CD14-positive monocyte (primary cell): ENCODE measurements at regions not wholly inside any gene's neighbourhood (a gene's known extent, or its start where the extent isn't known, plus 50 kb on each side); places are given as distances from the start of the nearest gene placed in this dataset.

Experiments used
- DNase-seq, 3 donors: peaks; one replicate each; pipeline ENCODE4 v3.0.0-alpha.2; 2011 to 2022
- H2AFZ ChIP-seq: 2 replicates; pipeline ENCODE4 v1.6.0; 2012; ENCODE audit warnings: mild to moderate bottlenecking, low read depth, low read length, inconsistent platforms; ENCODE audit not compliant: insufficient read depth, poor library complexity, severe bottlenecking
- H3K27ac ChIP-seq, 2 donors: 1 replicate in 1 of 2; 2 replicates in 1 of 2; pipeline ENCODE4 v1.5.1; 2012 to 2013; ENCODE audit warnings: low read length in 2 of 2, control low read depth in 1 of 2, inconsistent platforms in 1 of 2, low read depth in 1 of 2, mild to moderate bottlenecking in 1 of 2
- H3K27me3 ChIP-seq, 2 donors: one replicate each; pipeline versions ENCODE4 v1.6.0 to v1.6.1; 2011 to 2013; ENCODE audit warnings: low read length in 2 of 2; ENCODE audit not compliant: control insufficient read depth in 2 of 2, insufficient read depth in 2 of 2
- H3K36me3 ChIP-seq, 2 donors: replicated peaks in 1 of 2; 1 replicate in 1 of 2; 2 replicates in 1 of 2; pipeline versions ENCODE4 v1.5.1 to v1.6.1; 2012 to 2013; ENCODE audit warnings: low read length in 2 of 2, control low read depth in 1 of 2, inconsistent platforms in 1 of 2, mild to moderate bottlenecking in 1 of 2; ENCODE audit not compliant: insufficient read depth in 2 of 2, control insufficient read depth in 1 of 2
- H3K4me1 ChIP-seq, 2 donors: 1 replicate in 1 of 2; 2 replicates in 1 of 2; pipeline versions ENCODE4 v1.5.1 to v1.6.1; 2012 to 2013; ENCODE audit warnings: low read length in 2 of 2, control low read depth in 1 of 2, inconsistent platforms in 1 of 2, mild to moderate bottlenecking in 1 of 2, moderate library complexity in 1 of 2; ENCODE audit not compliant: insufficient read depth in 2 of 2, control insufficient read depth in 1 of 2
- H3K4me2 ChIP-seq: replicated peaks from 2 replicates; pipeline ENCODE3; 2012; ENCODE audit warnings: low read length, moderate library complexity, mild to moderate bottlenecking; ENCODE audit not compliant: poor library complexity, severe bottlenecking; ENCODE audit errors: extremely low read depth
- H3K4me3 ChIP-seq, 3 experiments: fragments of 200-600 bp in 1 of 3; sonication (generic) in 1 of 3; replicated peaks in 1 of 3; 1 replicate in 2 of 3; 2 replicates in 1 of 3; pipeline ENCODE4 v1.5.1; 2011 to 2013; ENCODE audit warnings: low read length in 3 of 3, mild to moderate bottlenecking in 3 of 3, control low read depth in 2 of 3, low read depth in 2 of 3, inconsistent platforms in 1 of 3, moderate library complexity in 1 of 3
- H3K79me2 ChIP-seq: 2 replicates; pipeline ENCODE4 v1.6.0; 2012; ENCODE audit warnings: mild to moderate bottlenecking, control low read depth, inconsistent platforms, low read length, moderate library complexity; ENCODE audit not compliant: insufficient read depth
- H3K9ac ChIP-seq: 2 replicates; pipeline ENCODE4 v1.6.0; 2017; ENCODE audit warnings: low read length, mild to moderate bottlenecking; ENCODE audit not compliant: insufficient read depth, poor library complexity, severe bottlenecking
- H3K9me3 ChIP-seq, 2 donors: replicated peaks in 1 of 2; 1 replicate in 1 of 2; 2 replicates in 1 of 2; pipeline versions ENCODE4 v1.5.1 to v1.6.1; 2012 to 2013; ENCODE audit warnings: low read length in 2 of 2, control low read depth in 1 of 2; ENCODE audit not compliant: control insufficient read depth in 1 of 2, insufficient read depth in 1 of 2
- H4K20me1 ChIP-seq: 2 replicates; pipeline ENCODE4 v1.6.0; 2012; ENCODE audit warnings: mild to moderate bottlenecking, low read length, control low read depth, moderate library complexity; ENCODE audit not compliant: insufficient read depth
- H3K27ac Mint-ChIP-seq, 7 donors: one replicate each; pipeline ENCODE4 v1.8.0; 2020; ENCODE audit warnings: mild to moderate bottlenecking in 7 of 7, mixed read lengths in 7 of 7, moderate library complexity in 6 of 7, inconsistent platforms in 2 of 7
- H3K27me3 Mint-ChIP-seq, 3 donors: one replicate each; pipeline ENCODE4 v1.8.0; 2021 to 2022; ENCODE audit warnings: low read depth in 3 of 3, mild to moderate bottlenecking in 3 of 3, mixed read lengths in 3 of 3, moderate library complexity in 3 of 3, inconsistent platforms in 1 of 3
- H3K36me3 Mint-ChIP-seq, 2 donors: one replicate each; pipeline ENCODE4 v1.8.0; 2020; ENCODE audit warnings: mixed read lengths in 2 of 2, inconsistent platforms in 1 of 2, mild to moderate bottlenecking in 1 of 2
- H3K4me1 Mint-ChIP-seq: one replicate; pipeline ENCODE4 v1.8.0; 2020; ENCODE audit warnings: mild to moderate bottlenecking, mixed read lengths
- H3K4me3 Mint-ChIP-seq, 2 donors: one replicate each; pipeline ENCODE4 v1.8.0; 2020; ENCODE audit warnings: mild to moderate bottlenecking in 2 of 2, mixed read lengths in 2 of 2, moderate library complexity in 1 of 2
- H3K9me3 Mint-ChIP-seq, 7 donors: one replicate each; pipeline ENCODE4 v1.8.0; 2020 to 2022; ENCODE audit warnings: mixed read lengths in 7 of 7, mild to moderate bottlenecking in 6 of 7, moderate library complexity in 6 of 7, inconsistent platforms in 2 of 7
- CTCF ChIP-seq: fragments of 200-600 bp; IDR thresholded peaks from one replicate; pipeline ENCODE4 v1.8.0; 2022; ENCODE audit warnings: antibody characterized with exemption, mild to moderate bottlenecking
- WGBS: methylation state at CpG from one replicate; pipeline ENCODE4 v1.1.5; 2013; ENCODE audit warnings: missing lambda C conversion rate; ENCODE audit not compliant: insufficient coverage; 5-methylcytosine and 5-hydroxymethylcytosine counted together
- intact Hi-C, 2 donors: fragments of 100-400 bp; cut with micrococcal nuclease; formaldehyde crosslinking; loops; one replicate each; pipeline versions ENCODE4 v1.15.0 to v1.15.1; 2023

GRCh38 chr3:154708554-154708953 lies 278.6 kb upstream of the GPR149 start:
- Mint-ChIP-seq H3K27me3 (no peaks in the 10 kb centered on the region), H3K9me3 (peaks cover 5 to 25% (median 14%) of the 10 kb centered on the region in 7 donors), H3K27ac (no peak overlapping the region), H3K4me3 (no peak overlapping the region), H3K36me3 (peaks cover 0 to 5% of the 10 kb centered on the region in 2 donors), H3K4me1 (no peaks in the 10 kb centered on the region)
- H3K4me1 ChIP-seq, result no peaks in the 10 kb centered on the region
- peaks cover 9 to 13% of the 10 kb centered on the region in 2 donors for H3K9me3 ChIP-seq
- no peak overlapping the region for H3K27ac ChIP-seq
- H3K27me3 ChIP-seq, result no peaks in the 10 kb centered on the region
- no peak overlapping the region for H2AFZ ChIP-seq
- H4K20me1 ChIP-seq, result no peaks in the 10 kb centered on the region
- H3K4me2 ChIP-seq, result no peak overlapping the region
- H3K4me3 ChIP-seq, result no peak overlapping the region
- no peak for TF ChIP-seq CTCF
- H3K36me3 ChIP-seq, result no peaks in the 10 kb centered on the region
- no peak overlapping the region for H3K9ac ChIP-seq
- WGBS, result no CpG with 5 or more reads among the region's 1 CpG
- DNase-seq, result no peak
- H3K79me2 ChIP-seq, result no peaks in the 10 kb centered on the region
- intact Hi-C loops, result no loop called here

DNA sequence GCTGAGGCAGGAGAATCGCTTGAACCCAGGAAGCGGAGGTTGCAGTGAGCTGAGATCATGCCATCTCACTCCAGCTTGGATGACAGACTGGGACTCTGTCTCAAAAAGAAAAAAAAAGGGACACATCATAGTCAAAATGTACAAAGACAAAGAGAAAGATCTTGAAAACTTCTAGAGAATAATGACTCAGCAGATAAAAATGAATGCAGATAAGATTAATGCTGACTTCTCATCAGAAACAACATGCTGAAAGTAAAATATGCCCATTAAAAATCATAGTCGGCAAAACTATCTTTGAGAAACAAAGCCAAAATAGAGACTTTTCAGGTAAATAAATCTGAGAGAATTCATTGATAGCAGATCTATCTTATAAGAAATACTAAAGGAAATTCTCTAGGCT lies 271.1 kb upstream of the GPR149 start:
- Histone ChIP-seq H2AFZ (no peak overlapping the region), H4K20me1 (no peaks in the 10 kb centered on the region), H3K27me3 (no peaks in the 10 kb centered on the region), H3K9ac (no peak overlapping the region), H3K79me2 (no peaks in the 10 kb centered on the region), H3K4me2 (no peak overlapping the region), H3K9me3 (peaks cover 0 to 2% of the 10 kb centered on the region in 2 donors), H3K4me3 (no peak overlapping the region), H3K27ac (no peak overlapping the region), H3K36me3 (no peaks in the 10 kb centered on the region), H3K4me1 (peaks cover 0 to 2% of the 10 kb centered on the region in 2 donors)
- peaks cover under 1% of the 10 kb centered on the region for H3K4me1 Mint-ChIP-seq
- no peak for DNase-seq
- no peak for TF ChIP-seq CTCF
- peaks cover 0 to 2% (median 0%) of the 10 kb centered on the region in 3 donors for H3K27me3 Mint-ChIP-seq
- H3K9me3 Mint-ChIP-seq, result peaks cover 0 to 9% (median 4%) of the 10 kb centered on the region in 7 donors
- intact Hi-C loops, result no loop called here
- 100% methylated on average over 2 of the region's 3 CpGs for WGBS
- no peak overlapping the region for H3K4me3 Mint-ChIP-seq
- no peak overlapping the region for H3K27ac Mint-ChIP-seq
- no peaks in the 10 kb centered on the region for H3K36me3 Mint-ChIP-seq
